CMK (cell line): ENCODE measurements at regions not wholly inside any gene's neighbourhood (a gene's known extent, or its start where the extent isn't known, plus 50 kb on each side); places are given as distances from the start of the nearest gene placed in this dataset.
"Not testable (repeated sequence)": the region's sequence is repeated elsewhere in the genome, so short reads cannot be mapped to it uniquely, and the experiment has no call there.

Source experiments
- DNase-seq: peaks from one replicate; pipeline ENCODE4 v3.0.0-alpha.2; 2010; ENCODE audit warnings: low read depth

- DNase-seq = no peak
These were observed 106.7 kb downstream of the RAP2B start for GRCh38 chr3:153268564-153269279.

- DNase-seq = no peak
These were observed 107.7 kb downstream of the RAP2B start for GRCh38 chr3:153269730-153270129.

GRCh38 chr3:153273217-153273616 is 111.2 kb downstream of the RAP2B start:
- DNase-seq = no peak

- DNase-seq = no peak
These were observed 111.9 kb downstream of the RAP2B start for GRCh38 chr3:153273767-153274435.

- DNase-seq = no peak
These were observed 112.5 kb downstream of the RAP2B start for GRCh38 chr3:153274561-153274960.

GRCh38 chr3:153275514-153275913 is 113.5 kb downstream of the RAP2B start:
- DNase-seq = no peak

GRCh38 chr3:153277029-153277428 is 115.0 kb downstream of the RAP2B start:
- DNase-seq = no peak

GRCh38 chr3:153281236-153281997 is 119.4 kb downstream of the RAP2B start:
- not testable (repeated sequence) for DNase-seq

- no peak for DNase-seq
These were observed 120.3 kb downstream of the RAP2B start for GRCh38 chr3:153282355-153282754.

GRCh38 chr3:153284282-153284938 is 122.4 kb downstream of the RAP2B start:
- DNase-seq = peak; percentile 15

GRCh38 chr3:153285194-153285641 is 123.2 kb downstream of the RAP2B start:
- DNase-seq = no peak

- DNase-seq = no peak
These were observed 124.0 kb downstream of the RAP2B start for GRCh38 chr3:153285982-153286381.

GRCh38 chr3:153287017-153287416 is 125.0 kb downstream of the RAP2B start:
- DNase-seq = no peak

GRCh38 chr3:153289334-153289808 is 127.3 kb downstream of the RAP2B start:
- no peak for DNase-seq

GRCh38 chr3:153290268-153291015 is 128.4 kb downstream of the RAP2B start:
- DNase-seq = no peak

- DNase-seq = no peak
These were observed 129.1 kb downstream of the RAP2B start for GRCh38 chr3:153291059-153291685.

- no peak for DNase-seq
These were observed 131.2 kb downstream of the RAP2B start for GRCh38 chr3:153293265-153293664.

- DNase-seq = no peak
These were observed 133.9 kb downstream of the RAP2B start for GRCh38 chr3:153295901-153296300.

GRCh38 chr3:153305189-153305588 is 143.2 kb downstream of the RAP2B start:
- DNase-seq = no peak

- no peak for DNase-seq
These were observed 149.5 kb downstream of the RAP2B start for GRCh38 chr3:153311541-153311940.
